ENCODE measurements at regions not wholly inside any gene's neighbourhood (a gene's known extent, or its start where the extent isn't known, plus 50 kb on each side); places are given as distances from the start of the nearest gene placed in this dataset.

GRCh38 chr11:41660585-41660984, 201.1 kb upstream of the LRRC4C start:
- Histone ChIP-seq H3K4me1 (no peaks in the 10 kb centered on the region), H3K27me3 (no peaks in the 10 kb centered on the region), H3K27ac (no peak overlapping the region), H3K4me3 (no peak overlapping the region), H3K9me3 (no peaks in the 10 kb centered on the region), H3K36me3 (no peaks in the 10 kb centered on the region)
- DNase-seq, result no peak
- TF ChIP-seq CTCF (IDR thresholded peaks at IDR 0.05), result no peak
- no peak for TF ChIP-seq POLR2A (IDR thresholded peaks at IDR 0.05)

- no peaks in the 10 kb centered on the region for H3K4me1 ChIP-seq
- H3K36me3 ChIP-seq, result no peaks in the 10 kb centered on the region
- H3K9me3 ChIP-seq, result no peaks in the 10 kb centered on the region
- H3K27ac ChIP-seq, result no peak overlapping the region
- no peak for DNase-seq
- TF ChIP-seq CTCF (IDR thresholded peaks at IDR 0.05) (no peak), POLR2A (IDR thresholded peaks at IDR 0.05) (no peak)
- H3K27me3 ChIP-seq, result no peaks in the 10 kb centered on the region
- H3K4me3 ChIP-seq, result no peak overlapping the region
Measured at GRCh38 chr11:41665441-41666360, 206.2 kb upstream of the LRRC4C start.

DNA sequence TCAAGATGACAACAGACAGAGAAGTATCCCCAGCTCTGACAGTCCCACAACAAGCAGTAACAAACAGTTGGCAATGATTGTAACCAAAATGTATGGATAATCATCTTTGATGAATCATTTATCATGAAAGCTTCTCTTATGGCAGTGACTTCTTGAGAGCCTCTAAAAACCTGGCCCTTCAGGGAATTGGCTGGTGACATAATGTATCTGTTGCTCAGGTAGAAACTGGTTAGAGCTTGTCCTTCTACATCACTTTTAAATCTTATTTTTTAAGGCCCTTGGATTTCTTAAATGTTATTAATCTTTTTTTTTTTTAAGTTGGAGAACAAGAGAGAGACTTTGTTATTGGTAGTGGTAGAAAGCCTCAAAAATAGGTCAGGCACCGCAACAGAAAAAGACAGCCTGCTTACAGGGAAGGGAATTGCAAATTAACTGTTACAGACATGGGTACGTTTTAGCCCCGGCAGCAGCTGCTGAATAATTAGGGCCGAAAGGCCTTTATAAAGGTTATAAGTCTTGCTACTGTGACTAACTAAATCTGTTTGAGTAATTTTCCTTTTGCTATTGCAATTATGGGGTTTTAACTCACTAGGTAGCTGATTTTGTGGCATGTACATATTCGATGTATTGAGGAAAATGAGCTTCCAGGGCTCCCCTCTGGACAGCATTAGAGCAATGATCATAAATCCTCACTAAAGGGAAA, 207.7 kb upstream of the LRRC4C start:
- Histone ChIP-seq H3K36me3 (no peaks in the 10 kb centered on the region), H3K27me3 (no peaks in the 10 kb centered on the region), H3K9me3 (no peaks in the 10 kb centered on the region), H3K4me3 (no peak overlapping the region), H3K27ac (no peak overlapping the region), H3K4me1 (no peaks in the 10 kb centered on the region)
- no peak for TF ChIP-seq CTCF (IDR thresholded peaks at IDR 0.05)
- TF ChIP-seq POLR2A (IDR thresholded peaks at IDR 0.05), result no peak
- no peak for DNase-seq

GRCh38 chr11:41675205-41675604, 215.8 kb upstream of the LRRC4C start:
- Histone ChIP-seq H3K9me3 (no peaks in the 10 kb centered on the region), H3K27me3 (no peaks in the 10 kb centered on the region), H3K4me1 (no peaks in the 10 kb centered on the region), H3K27ac (no peak overlapping the region), H3K4me3 (no peak overlapping the region), H3K36me3 (no peaks in the 10 kb centered on the region)
- no peak for DNase-seq
- no peak for TF ChIP-seq POLR2A (IDR thresholded peaks at IDR 0.05)
- TF ChIP-seq CTCF (IDR thresholded peaks at IDR 0.05), result no peak

DNA sequence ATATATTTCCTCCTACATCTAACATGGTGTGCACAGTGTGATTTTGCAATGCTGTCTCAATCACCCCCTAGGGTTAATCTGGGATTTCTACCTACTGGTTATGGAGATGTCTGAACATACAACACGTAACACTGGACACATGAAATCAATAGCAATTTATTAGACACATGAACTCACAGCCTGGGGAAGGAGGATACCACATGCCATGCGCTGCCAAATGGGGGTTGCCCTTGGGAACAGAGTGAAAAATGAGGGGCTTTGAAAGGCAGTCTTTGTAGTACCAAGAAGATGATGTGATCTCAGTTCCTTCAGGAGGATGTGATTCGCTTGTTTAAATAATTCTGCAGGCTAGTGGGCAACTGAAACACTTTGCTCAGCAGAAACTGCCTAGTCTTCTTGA, 253.6 kb upstream of the LRRC4C start:
- DNase-seq, result no peak
- Histone ChIP-seq H3K27me3 (no peaks in the 10 kb centered on the region), H3K4me3 (no peak overlapping the region), H3K4me1 (no peaks in the 10 kb centered on the region), H3K9me3 (no peaks in the 10 kb centered on the region), H3K27ac (no peak overlapping the region), H3K36me3 (no peaks in the 10 kb centered on the region)
- TF ChIP-seq CTCF (IDR thresholded peaks at IDR 0.05) (no peak), POLR2A (IDR thresholded peaks at IDR 0.05) (no peak)

All from Peyer's patch (tissue), 4 donors.